Uterus (tissue), 3 donors: ENCODE measurements at regions not wholly inside any gene's neighbourhood (a gene's known extent, or its start where the extent isn't known, plus 50 kb on each side); places are given as distances from the start of the nearest gene placed in this dataset.
"Not testable (repeated sequence)": the region's sequence is repeated elsewhere in the genome, so short reads cannot be mapped to it uniquely, and the experiment has no call there.

Source experiments
- DNase-seq, 2 donors: peaks; one replicate each; pipeline ENCODE4 v3.0.0-alpha.2; 2019 to 2020
- H3K27ac ChIP-seq, 2 donors: fragments of 200-600 bp; sonication (generic); 1 replicate in 1 of 2; 2 replicates in 1 of 2; pipeline ENCODE4 v1.5.1; 2016 to 2018
- H3K27me3 ChIP-seq, 2 donors: fragments of 200-600 bp; sonication (generic); one replicate each; pipeline ENCODE4 v1.5.1; 2018 to 2019; ENCODE audit warnings: control low read depth in 1 of 2
- H3K36me3 ChIP-seq, 2 donors: fragments of 200-600 bp; sonication (generic); one replicate each; pipeline ENCODE4 v1.5.1; 2019; ENCODE audit warnings: control low read depth in 1 of 2
- H3K4me1 ChIP-seq, 2 donors: fragments of 200-600 bp; sonication (generic); one replicate each; pipeline ENCODE4 v1.5.1; 2018 to 2019; ENCODE audit warnings: control low read depth in 1 of 2
- H3K4me3 ChIP-seq, 2 donors: fragments of 200-600 bp; sonication (generic); 1 replicate in 1 of 2; 2 replicates in 1 of 2; pipeline ENCODE4 v1.5.1; 2018 to 2019; ENCODE audit warnings: mild to moderate bottlenecking in 1 of 2
- H3K9me3 ChIP-seq, 2 donors: fragments of 200-600 bp; sonication (generic); one replicate each; pipeline ENCODE4 v1.5.1; 2019; ENCODE audit warnings: control low read depth in 1 of 2
- intact Hi-C: fragments of 100-400 bp; cut with DNase I; formaldehyde crosslinking; loops from one replicate; pipeline ENCODE4 v1.15.1; 2023; ENCODE audit warnings: low total_unique reads
- donor health status: DM: yes; HTN: yes; CAD: no.

- H3K4me1 ChIP-seq, H3K4me3 ChIP-seq, intact Hi-C loops, H3K9me3 ChIP-seq, DNase-seq, H3K36me3 ChIP-seq, H3K27me3 ChIP-seq, H3K27ac ChIP-seq: not testable (repeated sequence)
Observed at GRCh38 chr15:21068917-21069316, 202.8 kb upstream of the POTEB2 start.

- H3K36me3 ChIP-seq, intact Hi-C loops, H3K4me1 ChIP-seq, DNase-seq, H3K27me3 ChIP-seq, H3K4me3 ChIP-seq, H3K9me3 ChIP-seq, H3K27ac ChIP-seq: not testable (repeated sequence)
Observed at GRCh38 chr15:21063512-21063911, 197.4 kb upstream of the POTEB2 start.

GRCh38 chr15:21062619-21063163 lies 196.6 kb upstream of the POTEB2 start:
- H3K36me3 ChIP-seq, H3K27ac ChIP-seq, intact Hi-C loops, H3K9me3 ChIP-seq, H3K4me1 ChIP-seq, H3K4me3 ChIP-seq, DNase-seq, H3K27me3 ChIP-seq: not testable (repeated sequence)

- DNase-seq, H3K36me3 ChIP-seq, H3K4me3 ChIP-seq, intact Hi-C loops, H3K9me3 ChIP-seq, H3K4me1 ChIP-seq, H3K27ac ChIP-seq, H3K27me3 ChIP-seq: not testable (repeated sequence)
Observed at GRCh38 chr15:21051866-21052265, 185.8 kb upstream of the POTEB2 start.

GRCh38 chr15:21031703-21032102 lies 165.6 kb upstream of the POTEB2 start:
- H3K36me3 ChIP-seq, H3K4me3 ChIP-seq, H3K9me3 ChIP-seq, H3K27ac ChIP-seq, intact Hi-C loops, H3K4me1 ChIP-seq, H3K27me3 ChIP-seq, DNase-seq: not testable (repeated sequence)

- H3K36me3 ChIP-seq, intact Hi-C loops, H3K4me1 ChIP-seq, H3K9me3 ChIP-seq, H3K4me3 ChIP-seq, H3K27ac ChIP-seq, DNase-seq, H3K27me3 ChIP-seq: not testable (repeated sequence)
Observed at GRCh38 chr15:21029001-21029400, 162.9 kb upstream of the POTEB2 start.

GRCh38 chr15:21027942-21028341 lies 161.8 kb upstream of the POTEB2 start:
- DNase-seq, intact Hi-C loops, H3K4me1 ChIP-seq: not testable (repeated sequence)

GRCh38 chr15:21026848-21027247 lies 160.7 kb upstream of the POTEB2 start:
- intact Hi-C loops, H3K4me3 ChIP-seq, H3K36me3 ChIP-seq, H3K27ac ChIP-seq, H3K4me1 ChIP-seq, DNase-seq, H3K9me3 ChIP-seq, H3K27me3 ChIP-seq: not testable (repeated sequence)

More at GRCh38 chr15:21027942-21028341, 161.8 kb upstream of the POTEB2 start:
- H3K4me3 ChIP-seq, H3K27ac ChIP-seq, H3K36me3 ChIP-seq, H3K27me3 ChIP-seq, H3K9me3 ChIP-seq: not testable (repeated sequence)

- DNase-seq, H3K4me3 ChIP-seq, H3K36me3 ChIP-seq, intact Hi-C loops, H3K27ac ChIP-seq, H3K9me3 ChIP-seq, H3K27me3 ChIP-seq, H3K4me1 ChIP-seq: not testable (repeated sequence)
Observed at GRCh38 chr15:21024235-21024987, 158.3 kb upstream of the POTEB2 start.

GRCh38 chr15:21018176-21018575 lies 152.1 kb upstream of the POTEB2 start:
- H3K27me3 ChIP-seq, H3K4me3 ChIP-seq, H3K9me3 ChIP-seq, intact Hi-C loops, H3K36me3 ChIP-seq, H3K27ac ChIP-seq, H3K4me1 ChIP-seq, DNase-seq: not testable (repeated sequence)

- H3K4me3 ChIP-seq, H3K36me3 ChIP-seq, H3K9me3 ChIP-seq, H3K4me1 ChIP-seq, H3K27me3 ChIP-seq, H3K27ac ChIP-seq, intact Hi-C loops, DNase-seq: not testable (repeated sequence)
Observed at GRCh38 chr15:21017326-21017725, 151.2 kb upstream of the POTEB2 start.

GRCh38 chr15:21016589-21016988 lies 150.5 kb upstream of the POTEB2 start:
- H3K4me3 ChIP-seq, DNase-seq, intact Hi-C loops, H3K27ac ChIP-seq, H3K27me3 ChIP-seq, H3K4me1 ChIP-seq, H3K36me3 ChIP-seq, H3K9me3 ChIP-seq: not testable (repeated sequence)

GRCh38 chr15:21015171-21015570 lies 149.1 kb upstream of the POTEB2 start:
- H3K4me1 ChIP-seq, result not testable (repeated sequence)

GRCh38 chr15:21013308-21013707 lies 147.2 kb upstream of the POTEB2 start:
- intact Hi-C loops, H3K27ac ChIP-seq, H3K4me1 ChIP-seq, H3K36me3 ChIP-seq, H3K4me3 ChIP-seq, H3K27me3 ChIP-seq, DNase-seq, H3K9me3 ChIP-seq: not testable (repeated sequence)

More at GRCh38 chr15:21015171-21015570, 149.1 kb upstream of the POTEB2 start:
- H3K9me3 ChIP-seq, intact Hi-C loops, H3K36me3 ChIP-seq, DNase-seq, H3K4me3 ChIP-seq, H3K27ac ChIP-seq, H3K27me3 ChIP-seq: not testable (repeated sequence)
